Activated naive CD4-positive, alpha-beta T cell treated with anti-CD3 and anti-CD28 coated beads, Interleukin-2, amount 50 U/mL, for 24 hours (primary cell): ENCODE measurements at regions not wholly inside any gene's neighbourhood (a gene's known extent, or its start where the extent isn't known, plus 50 kb on each side); places are given as distances from the start of the nearest gene placed in this dataset.
"Not testable (repeated sequence)": the region's sequence is repeated elsewhere in the genome, so short reads cannot be mapped to it uniquely, and the experiment has no call there.

Experiments
- H3K27ac Mint-ChIP-seq: one replicate; pipeline ENCODE4 v1.8.0; 2021; ENCODE audit warnings: mild to moderate bottlenecking, mixed read lengths
- H3K27me3 Mint-ChIP-seq: one replicate; pipeline ENCODE4 v1.8.0; 2021; ENCODE audit warnings: mixed read lengths
- H3K36me3 Mint-ChIP-seq: one replicate; pipeline ENCODE4 v1.8.0; 2021; ENCODE audit warnings: mixed read lengths
- H3K4me1 Mint-ChIP-seq: one replicate; pipeline ENCODE4 v1.8.0; 2021; ENCODE audit warnings: mixed read lengths
- H3K4me3 Mint-ChIP-seq: one replicate; pipeline ENCODE4 v1.8.0; 2021; ENCODE audit warnings: mild to moderate bottlenecking, mixed read lengths
- H3K9me3 Mint-ChIP-seq: one replicate; pipeline ENCODE4 v1.8.0; 2021; ENCODE audit warnings: mixed read lengths

DNA sequence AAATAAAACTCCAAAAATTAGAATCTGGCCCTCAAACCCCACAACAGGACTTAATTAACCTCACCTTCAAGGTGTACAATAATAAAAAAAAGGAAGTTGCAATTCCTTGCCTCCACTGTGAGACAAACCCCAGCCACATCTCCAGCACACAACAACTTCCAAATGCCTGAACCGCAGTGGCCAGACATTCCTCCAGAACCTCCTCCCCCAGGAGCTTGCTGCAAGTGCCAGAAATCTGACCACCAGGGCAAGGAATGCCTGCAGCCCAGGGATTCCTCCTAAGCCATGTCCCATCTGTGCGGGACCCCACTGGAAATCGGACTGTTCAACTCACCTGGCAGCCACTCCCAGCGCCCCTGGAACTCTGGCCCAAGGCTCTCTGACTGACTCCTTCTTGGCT lies 519.0 kb downstream of the IRS2 start:
- H3K4me3 Mint-ChIP-seq, H3K27ac Mint-ChIP-seq, H3K9me3 Mint-ChIP-seq, H3K4me1 Mint-ChIP-seq, H3K36me3 Mint-ChIP-seq, H3K27me3 Mint-ChIP-seq: not testable (repeated sequence)

DNA sequence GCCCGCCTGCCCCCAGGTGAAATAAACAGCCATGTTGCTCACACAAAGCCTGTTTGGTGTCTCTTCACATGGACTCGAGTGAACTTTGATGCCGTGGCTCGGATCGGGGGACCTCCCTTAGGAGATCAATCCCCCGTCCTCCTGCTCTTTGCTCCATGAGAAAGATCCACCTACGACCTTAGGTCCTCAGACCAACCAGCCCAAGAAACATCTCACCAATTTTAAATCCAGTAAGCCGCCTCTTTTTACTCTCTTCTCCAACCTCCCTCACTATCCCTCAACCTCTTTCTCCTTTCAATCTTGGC lies 521.0 kb downstream of the IRS2 start:
- not testable (repeated sequence) for H3K4me3 Mint-ChIP-seq, H3K36me3 Mint-ChIP-seq, H3K9me3 Mint-ChIP-seq, H3K4me1 Mint-ChIP-seq, H3K27me3 Mint-ChIP-seq, H3K27ac Mint-ChIP-seq

GRCh38 chr13:109264603-109265437 lies 521.6 kb downstream of the IRS2 start:
- not testable (repeated sequence) for H3K36me3 Mint-ChIP-seq, H3K27ac Mint-ChIP-seq, H3K27me3 Mint-ChIP-seq, H3K9me3 Mint-ChIP-seq, H3K4me3 Mint-ChIP-seq, H3K4me1 Mint-ChIP-seq

GRCh38 chr13:109257761-109258157 lies 528.6 kb downstream of the IRS2 start:
- H3K4me1 Mint-ChIP-seq, H3K27ac Mint-ChIP-seq, H3K27me3 Mint-ChIP-seq: not testable (repeated sequence)

More at GRCh38 chr13:109257761-109258157, 528.6 kb downstream of the IRS2 start:
- H3K36me3 Mint-ChIP-seq, H3K4me3 Mint-ChIP-seq, H3K9me3 Mint-ChIP-seq: not testable (repeated sequence)
